HepG2 (cell line): ENCODE measurements at regions not wholly inside any gene's neighbourhood (a gene's known extent, or its start where the extent isn't known, plus 50 kb on each side); places are given as distances from the start of the nearest gene placed in this dataset.

Experiments
- ATAC-seq: fragments of 200-7000 bp; cut with Tn5 transposase; 3 replicates; pipeline ENCODE4 v1.9.1; 2020; ENCODE audit warnings: mild to moderate bottlenecking, moderate library complexity
- BruUV-seq: library from RNA; stranded (reverse); fragments of 400-500 nt; replicated peaks from 2 replicates; lab custom pipeline; 2021; lab: Mats Ljungman, UMichigan
- CTCF ChIA-PET: fragments of 300-600 bp; formaldehyde crosslinking; extraction: SDS; loops from one replicate; lab custom pipeline; 2021; ENCODE audit warnings: low total read pairs, inconsistent platforms, low intra/inter-chr PET ratio; lab: Yijun Ruan, JAX
- POLR2A ChIA-PET: fragments of 350-600 bp; sonication (Branson Sonifier 250); formaldehyde crosslinking; loops from one replicate; lab custom pipeline; 2020; ENCODE audit warnings: antibody characterized with exemption, inconsistent platforms; lab: Yijun Ruan, JAX
- DNase-seq: peaks from one replicate; pipeline ENCODE4 v3.0.0-alpha.2; 2015; ENCODE audit warnings: low spot score
- FAIRE-seq: peaks from 3 replicates; lab custom pipeline; 2011; peaks lifted over from hg19 to GRCh38; lab: Jason Lieb, UNC
- H2AFZ ChIP-seq: one replicate; pipeline ENCODE4 v1.6.1; 2011; ENCODE audit warnings: low read length, inconsistent platforms
- H3K27ac ChIP-seq: fragments of 300-600 bp; 3 replicates; pipeline ENCODE4 v1.8.0; 2011; ENCODE audit warnings: mixed run types, mild to moderate bottlenecking, mixed read lengths, low read length, inconsistent platforms; ENCODE audit not compliant: insufficient read depth; ENCODE audit errors: extremely low read length
- H3K27me3 ChIP-seq, 2 experiments: fragments of 200-600 bp in 1 of 2; 2 replicates in 1 of 2; 3 replicates in 1 of 2; pipeline versions ENCODE4 v1.6.0 to v1.8.0; 2011; ENCODE audit warnings: low read length in 2 of 2, mild to moderate bottlenecking in 2 of 2, moderate library complexity in 2 of 2, inconsistent platforms in 1 of 2; ENCODE audit not compliant: insufficient read depth in 2 of 2, control insufficient read depth in 1 of 2
- H3K36me3 ChIP-seq, 2 experiments: fragments of 200-600 bp in 1 of 2; replicated peaks in 1 of 2; 2 replicates in 1 of 2; 3 replicates in 1 of 2; pipeline versions ENCODE4 v1.5.1 to v1.8.0; 2011; ENCODE audit warnings: low read length in 2 of 2, inconsistent platforms in 1 of 2; ENCODE audit not compliant: insufficient read depth in 2 of 2, control insufficient read depth in 1 of 2
- H3K4me1 ChIP-seq: 2 replicates; pipeline ENCODE4 v1.5.1; 2012; ENCODE audit warnings: low read length, inconsistent platforms; ENCODE audit not compliant: insufficient read depth
- H3K4me2 ChIP-seq: 2 replicates; pipeline ENCODE4 v1.6.0; 2011; ENCODE audit warnings: low read depth, low read length, inconsistent platforms
- H3K4me3 ChIP-seq, 3 experiments: fragments of 200-600 bp in 1 of 3; sonication (generic), shearing (Covaris generic) in 1 of 3; replicated peaks in 1 of 3; 2 replicates each; pipeline ENCODE4 v1.5.1; 2011 to 2016; ENCODE audit warnings: low read length in 3 of 3, inconsistent platforms in 2 of 3, low read depth in 2 of 3, mild to moderate bottlenecking in 2 of 3, control low read depth in 1 of 3, mixed read lengths in 1 of 3; ENCODE audit not compliant: insufficient read depth in 1 of 3
- H3K79me2 ChIP-seq: one replicate; pipeline ENCODE4 v1.6.1; 2011; ENCODE audit warnings: low read length, inconsistent platforms; ENCODE audit not compliant: insufficient read depth
- H3K9ac ChIP-seq: 2 replicates; pipeline ENCODE4 v1.6.0; 2011; ENCODE audit warnings: mild to moderate bottlenecking, low read depth, low read length, inconsistent platforms; ENCODE audit not compliant: insufficient read depth
- H3K9me3 ChIP-seq: 2 replicates; pipeline ENCODE4 v1.5.1; 2012; ENCODE audit warnings: mild to moderate bottlenecking, low read length
- H4K20me1 ChIP-seq: 2 replicates; pipeline ENCODE4 v1.6.0; 2011; ENCODE audit warnings: inconsistent platforms, mild to moderate bottlenecking, low read length, moderate library complexity; ENCODE audit not compliant: insufficient read depth
- DBP ChIP-seq: sonication (generic); formaldehyde crosslinking; IDR thresholded peaks from 2 replicates; pipeline ENCODE4 v1.4.0; 2020; ENCODE audit warnings: missing genetic modification reagents; ENCODE audit errors: not compliant biosample characterization
- EP300 ChIP-seq, 3 experiments: sonication (generic) in 1 of 3; formaldehyde crosslinking in 1 of 3; IDR thresholded peaks; 2 replicates each; pipeline versions ENCODE4 v1.5.1 to v1.6.1; 2011 to 2020; ENCODE audit warnings: low read depth in 2 of 3, low read length in 2 of 3, borderline replicate concordance in 1 of 3, improper control_type of control experiment in 1 of 3, mild to moderate bottlenecking in 1 of 3, missing genetic modification reagents in 1 of 3, moderate library complexity in 1 of 3
- KDM1A ChIP-seq: IDR thresholded peaks from 2 replicates; pipeline ENCODE4 v1.6.1; 2016; ENCODE audit warnings: missing compliant biosample characterization
- KMT2B ChIP-seq: IDR thresholded peaks from 2 replicates; pipeline ENCODE4 v1.6.1; 2016; ENCODE audit warnings: missing genetic modification reagents, missing compliant biosample characterization
- PTBP1 ChIP-seq: fragments of 200-400 bp; formaldehyde crosslinking; IDR thresholded peaks from 2 replicates; pipeline ENCODE4 v1.6.1; 2018; ENCODE audit warnings: low read length, low read depth; ENCODE audit not compliant: poor library complexity, severe bottlenecking
- ZBTB14 ChIP-seq: sonication (generic); formaldehyde crosslinking; IDR thresholded peaks from 2 replicates; pipeline ENCODE4 v1.4.0; 2020; ENCODE audit warnings: missing genetic modification reagents
- ZNF33A ChIP-seq: sonication (generic); formaldehyde crosslinking; IDR thresholded peaks from 2 replicates; pipeline ENCODE4 v1.5.1; 2020; ENCODE audit warnings: missing genetic modification reagents, mild to moderate bottlenecking, moderate library complexity, borderline replicate concordance
- ZNF512B ChIP-seq: sonication (generic); formaldehyde crosslinking; IDR thresholded peaks from 2 replicates; pipeline ENCODE4 v1.5.1; 2020; ENCODE audit warnings: missing genetic modification reagents, mild to moderate bottlenecking, borderline replicate concordance
- ZNF567 ChIP-seq: sonication (generic); formaldehyde crosslinking; IDR thresholded peaks from 2 replicates; pipeline ENCODE4 v1.8.1; 2023; ENCODE audit warnings: mild to moderate bottlenecking, missing genetic modification reagents, borderline replicate concordance
- WGBS: methylation state at CpG from one replicate; pipeline ENCODE4 v1.1.6; 2017; ENCODE audit warnings: low lambda C conversion rate; 5-methylcytosine and 5-hydroxymethylcytosine counted together
- in situ Hi-C: cut with HindIII; loops from 2 replicates; pipeline ENCODE4 v1.10.0; 2017; ENCODE audit warnings: low pct_unique_long_range_greater_than_20kb; ENCODE audit not compliant: extremely low pct_ligation_motif_present
- intact Hi-C: fragments of 100-400 bp; cut with micrococcal nuclease; formaldehyde crosslinking; loops from one replicate; pipeline ENCODE4 v1.10.0; 2022; ENCODE audit not compliant: unreplicated experiment
- TF ChIP-seq, protein P1 (sequence below): sonication (generic); formaldehyde crosslinking; IDR thresholded peaks from 2 replicates; pipeline ENCODE4 v1.4.0; 2020; ENCODE audit warnings: mild to moderate bottlenecking, missing genetic modification reagents

DNA sequence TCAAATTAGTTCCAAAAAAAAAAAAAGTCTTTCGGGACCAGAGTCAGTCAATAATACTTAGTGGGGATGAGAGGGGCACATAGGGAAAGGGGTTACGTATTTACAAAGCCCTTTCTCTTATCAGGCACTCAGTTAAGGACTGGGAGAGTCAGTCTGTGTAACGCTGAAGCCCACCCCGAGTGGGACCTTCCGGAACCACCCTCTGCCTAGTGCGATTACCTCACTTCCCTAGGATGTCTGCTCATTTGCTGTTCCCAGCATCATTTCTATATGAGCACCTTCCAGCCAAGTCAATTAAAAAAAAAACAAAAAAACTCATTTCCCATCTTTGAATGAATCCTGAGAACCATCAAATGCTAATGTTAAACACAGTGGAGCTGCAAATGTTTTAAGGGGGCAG lies 76.9 kb downstream of the BMP4 start:
- intact Hi-C loops = loop anchor here (10.0 kb wide), 1 partner anchor 65 kb away; no protein-coding TSS in a partner anchor
- no peak overlapping the region for H3K9ac ChIP-seq
- H3K27ac ChIP-seq = no peak overlapping the region
- H4K20me1 ChIP-seq = no peaks in the 10 kb centered on the region
- WGBS = 99% methylated on average over 6 of the region's 6 CpGs
- H3K9me3 ChIP-seq = no peaks in the 10 kb centered on the region
- no peaks in the 10 kb centered on the region for H3K79me2 ChIP-seq
- no peaks in the 10 kb centered on the region for H3K27me3 ChIP-seq
- DNase-seq = no peak
- TF ChIP-seq ZNF512B (no peak), DBP (no peak), PTBP1 (no peak), ZNF567 (no peak), ZNF33A (CRISPR knock-in tag) (no peak), KMT2B (CRISPR knock-in tag) (no peak), KDM1A (CRISPR knock-in tag) (no peak), ZBTB14 (no peak), EP300 (IDR thresholded peaks at IDR 0.05; ENCODE audit: low read depth in 2 of 2, low read length in 2 of 2) (no peak), EP300 (CRISPR knock-in tag; IDR thresholded peaks at IDR 0.05; ENCODE audit: borderline replicate concordance) (no peak)
- TF ChIP-seq, protein P1, sequence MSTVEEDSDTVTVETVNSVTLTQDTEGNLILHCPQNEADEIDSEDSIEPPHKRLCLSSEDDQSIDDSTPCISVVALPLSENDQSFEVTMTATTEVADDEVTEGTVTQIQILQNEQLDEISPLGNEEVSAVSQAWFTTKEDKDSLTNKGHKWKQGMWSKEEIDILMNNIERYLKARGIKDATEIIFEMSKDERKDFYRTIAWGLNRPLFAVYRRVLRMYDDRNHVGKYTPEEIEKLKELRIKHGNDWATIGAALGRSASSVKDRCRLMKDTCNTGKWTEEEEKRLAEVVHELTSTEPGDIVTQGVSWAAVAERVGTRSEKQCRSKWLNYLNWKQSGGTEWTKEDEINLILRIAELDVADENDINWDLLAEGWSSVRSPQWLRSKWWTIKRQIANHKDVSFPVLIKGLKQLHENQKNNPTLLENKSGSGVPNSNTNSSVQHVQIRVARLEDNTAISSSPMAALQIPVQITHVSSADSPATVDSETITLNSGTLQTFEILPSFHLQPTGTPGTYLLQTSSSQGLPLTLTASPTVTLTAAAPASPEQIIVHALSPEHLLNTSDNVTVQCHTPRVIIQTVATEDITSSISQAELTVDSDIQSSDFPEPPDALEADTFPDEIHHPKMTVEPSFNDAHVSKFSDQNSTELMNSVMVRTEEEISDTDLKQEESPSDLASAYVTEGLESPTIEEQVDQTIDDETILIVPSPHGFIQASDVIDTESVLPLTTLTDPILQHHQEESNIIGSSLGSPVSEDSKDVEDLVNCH (CRISPR knock-in tag) = no peak
- H3K4me3 ChIP-seq = no peak overlapping the region
- ChIA-PET POLR2A (no interaction called here), CTCF (no interaction called here)
- no peak for FAIRE-seq
- no TSS peak for BruUV-seq
- no peaks in the 10 kb centered on the region for H3K36me3 ChIP-seq
- in situ Hi-C loops = no loop called here
- H3K4me1 ChIP-seq = peaks cover 59% of the 10 kb centered on the region
- ATAC-seq = no peak
- no peak overlapping the region for H3K4me2 ChIP-seq
- H2AFZ ChIP-seq = no peak overlapping the region
